Ovary (tissue), 7 donors: ENCODE measurements at regions not wholly inside any gene's neighbourhood (a gene's known extent, or its start where the extent isn't known, plus 50 kb on each side); places are given as distances from the start of the nearest gene placed in this dataset.

Experiments
- DNase-seq, 5 donors: peaks; one replicate each; pipeline ENCODE4 v3.0.0-alpha.2; 2019 to 2020
- H3K27ac ChIP-seq, 2 donors: fragments of 200-600 bp; one replicate each; pipeline versions ENCODE4 v1.5.1 to v1.8.0; 2019 to 2022
- H3K27me3 ChIP-seq: fragments of 200-600 bp; one replicate; pipeline ENCODE4 v1.8.0; 2022
- H3K36me3 ChIP-seq: fragments of 200-600 bp; sonication (generic); one replicate; pipeline ENCODE4 v1.5.1; 2019
- H3K4me1 ChIP-seq: one replicate; pipeline ENCODE4 v1.8.1; 2013; ENCODE audit warnings: mild to moderate bottlenecking, moderate library complexity; ENCODE audit not compliant: insufficient read depth
- H3K4me3 ChIP-seq: fragments of 200-600 bp; sonication (generic); one replicate; pipeline ENCODE4 v1.5.1; 2017
- H3K9me3 ChIP-seq, 2 donors: fragments of 200-600 bp in 1 of 2; sonication (generic) in 1 of 2; one replicate each; pipeline versions ENCODE4 v1.5.1 to v1.8.1; 2013 to 2019; ENCODE audit warnings: mild to moderate bottlenecking in 1 of 2, moderate library complexity in 1 of 2
- CTCF ChIP-seq, 3 donors: fragments of 450-650 bp in 2 of 3; fragments of 200-600 bp in 1 of 3; IDR thresholded peaks; one replicate each; pipeline versions ENCODE4 v1.5.1 to v1.8.0; 2016 to 2022; ENCODE audit warnings: antibody characterized with exemption in 3 of 3, mild to moderate bottlenecking in 1 of 3
- EP300 ChIP-seq: sonication (generic); formaldehyde crosslinking; IDR thresholded peaks from one replicate; pipeline ENCODE4 v1.6.1; 2017; ENCODE audit warnings: antibody characterized with exemption
- POLR2A ChIP-seq: fragments of 450-650 bp; IDR thresholded peaks from one replicate; pipeline ENCODE4 v1.6.1; 2017; ENCODE audit warnings: antibody characterized with exemption, mild to moderate bottlenecking, moderate library complexity
- WGBS, 3 donors: extraction: QIAGEN DNeasy Blood & Tissue Kit in 1 of 3; methylation state at CpG; one replicate each; pipeline versions ENCODE4 v1.1.5 to v1.1.7; 2013 to 2017; 5-methylcytosine and 5-hydroxymethylcytosine counted together
- intact Hi-C, 4 donors: fragments of 100-400 bp; cut with DNase I; formaldehyde crosslinking; loops; one replicate each; pipeline versions ENCODE4 v1.11.0 to v1.15.1; 2022 to 2023
- donor health status: DM: no; HTN: no; CAD: no; lungs with moderate emphysema.
- donor health status: DM: no; HTN: no; CAD: no.
- donor health status: Bipolar disorder and iron deficiency.
- donor health status: DM: no; HTN: no; CAD: no.
- donor health status: DM: yes; HTN: yes; CAD: no.

GRCh38 chr12:124392271-124392666, 97.4 kb downstream of the RFLNA start:
- DNase-seq: peak in 4 of 5 donors; percentile 53 to 62 (median 55)
- Histone ChIP-seq H3K27ac (peak overlapping the region; percentile 20 to 67), H3K9me3 (no peaks in the 10 kb centered on the region), H3K36me3 (no peaks in the 10 kb centered on the region), H3K27me3 (no peaks in the 10 kb centered on the region), H3K4me3 (no peak overlapping the region), H3K4me1 (peaks cover 32% of the 10 kb centered on the region)
- TF ChIP-seq EP300 (no peak), POLR2A (no peak), CTCF (IDR thresholded peaks at IDR 0.05) (no peak)
- intact Hi-C loops: no loop called here
- WGBS, 3 donors: 61 to 69% (median 69%) methylated on average over 16 of the region's 16 CpGs

- peaks cover 35% of the 10 kb centered on the region for H3K4me1 ChIP-seq
- TF ChIP-seq POLR2A: no peak
- no peak for TF ChIP-seq CTCF (IDR thresholded peaks at IDR 0.05)
- no peak for TF ChIP-seq EP300
- no peaks in the 10 kb centered on the region for H3K9me3 ChIP-seq
- WGBS, 3 donors: 72 to 76% (median 75%) methylated on average over 35 of the region's 35 CpGs
- no peak overlapping the region for H3K4me3 ChIP-seq
- H3K36me3 ChIP-seq: no peaks in the 10 kb centered on the region
- intact Hi-C loops: no loop called here
- DNase-seq: peak in 4 of 5 donors; percentile 52 to 65 (median 60)
- H3K27me3 ChIP-seq: no peaks in the 10 kb centered on the region
- peak overlapping the region in 1 of 2 donors; percentile 40 for H3K27ac ChIP-seq
These were observed 96.7 kb downstream of the RFLNA start for GRCh38 chr12:124391340-124392261.

GRCh38 chr12:124390442-124391097, 95.7 kb downstream of the RFLNA start:
- H3K4me3 ChIP-seq: no peak overlapping the region
- no peaks in the 10 kb centered on the region for H3K27me3 ChIP-seq
- no peaks in the 10 kb centered on the region for H3K9me3 ChIP-seq
- 70 to 75% (median 74%) methylated on average over 26 of the region's 26 CpGs for WGBS, 3 donors
- no peaks in the 10 kb centered on the region for H3K36me3 ChIP-seq
- DNase-seq: peak in 3 of 5 donors; percentile 54 to 70 (median 61)
- peak overlapping the region in 1 of 2 donors; percentile 83 for H3K27ac ChIP-seq
- TF ChIP-seq EP300 (no peak), CTCF (IDR thresholded peaks at IDR 0.05) (no peak), POLR2A (no peak)
- H3K4me1 ChIP-seq: peaks cover 35% of the 10 kb centered on the region
- intact Hi-C loops: no loop called here

- TF ChIP-seq CTCF (IDR thresholded peaks at IDR 0.05) (no peak), POLR2A (no peak), EP300 (no peak)
- DNase-seq: peak in 3 of 5 donors; percentile 45 to 64 (median 59)
- H3K27me3 ChIP-seq: no peaks in the 10 kb centered on the region
- intact Hi-C loops: loop anchor here in 2 of 4 donors (1.0 to 10.0 kb wide), 2 partner anchors 32 to 175 kb away; partner anchors contain the start of gene NCOR2 (in 1 of the 2)
- 55 to 70% (median 61%) methylated on average over 16 of the region's 16 CpGs for WGBS, 3 donors
- peak overlapping the region; percentile 18 to 83 for H3K27ac ChIP-seq
- H3K36me3 ChIP-seq: no peaks in the 10 kb centered on the region
- peaks cover 35% of the 10 kb centered on the region for H3K4me1 ChIP-seq
- H3K9me3 ChIP-seq: no peaks in the 10 kb centered on the region
- peak overlapping the region; percentile 47 for H3K4me3 ChIP-seq
These were observed 95.0 kb downstream of the RFLNA start for GRCh38 chr12:124389725-124390441.
